GM23248 (cell line): ENCODE measurements at regions not wholly inside any gene's neighbourhood (a gene's known extent, or its start where the extent isn't known, plus 50 kb on each side); places are given as distances from the start of the nearest gene placed in this dataset.

Experiments
- DNase-seq: peaks from one replicate; pipeline ENCODE4 v3.0.0-alpha.2; 2015
- H2AFZ ChIP-seq: fragments of 200-600 bp; sonication (generic); 2 replicates; pipeline ENCODE4 v1.6.1; 2016; ENCODE audit warnings: antibody characterized with exemption
- H3F3A ChIP-seq: fragments of 200-600 bp; sonication (generic); 2 replicates; pipeline ENCODE4 v1.6.1; 2016; ENCODE audit warnings: mild to moderate bottlenecking, antibody characterized with exemption, mixed run types; ENCODE audit not compliant: insufficient read depth
- H3K27ac ChIP-seq: fragments of 200-600 bp; sonication (generic); 2 replicates; pipeline ENCODE4 v1.5.1; 2016; ENCODE audit warnings: mild to moderate bottlenecking
- H3K27me3 ChIP-seq: fragments of 200-600 bp; sonication (generic); replicated peaks from 2 replicates; pipeline ENCODE4 v1.6.1; 2016; ENCODE audit warnings: mild to moderate bottlenecking; ENCODE audit not compliant: insufficient read depth
- H3K36me3 ChIP-seq: fragments of 200-600 bp; sonication (generic); 2 replicates; pipeline ENCODE4 v1.6.1; 2016; ENCODE audit warnings: low read depth, mild to moderate bottlenecking
- H3K4me1 ChIP-seq: fragments of 200-600 bp; sonication (generic); 2 replicates; pipeline ENCODE4 v1.6.1; 2016; ENCODE audit warnings: mild to moderate bottlenecking; ENCODE audit not compliant: insufficient read depth
- H3K4me2 ChIP-seq: fragments of 200-600 bp; sonication (generic); one replicate; pipeline ENCODE4 v1.6.1; 2016; ENCODE audit warnings: mild to moderate bottlenecking; ENCODE audit not compliant: unreplicated experiment
- H3K4me3 ChIP-seq: fragments of 200-600 bp; sonication (generic); 2 replicates; pipeline ENCODE4 v1.5.1; 2016; ENCODE audit warnings: mild to moderate bottlenecking
- H3K79me2 ChIP-seq: fragments of 200-600 bp; sonication (generic); 2 replicates; pipeline ENCODE4 v1.6.1; 2016; ENCODE audit warnings: mild to moderate bottlenecking; ENCODE audit not compliant: insufficient read depth
- H3K9ac ChIP-seq: fragments of 200-600 bp; sonication (generic); 2 replicates; pipeline ENCODE4 v1.6.1; 2016; ENCODE audit warnings: mild to moderate bottlenecking
- H3K9me2 ChIP-seq: fragments of 200-600 bp; sonication (generic); 2 replicates; pipeline ENCODE4 v1.6.1; 2016; ENCODE audit warnings: mixed run types, mild to moderate bottlenecking, moderate library complexity; ENCODE audit not compliant: insufficient read depth
- H3K9me3 ChIP-seq: fragments of 200-600 bp; sonication (generic); one replicate; pipeline ENCODE4 v1.6.1; 2017; ENCODE audit warnings: low read depth
- H4K20me1 ChIP-seq: fragments of 200-600 bp; sonication (generic); 2 replicates; pipeline ENCODE4 v1.6.0; 2016; ENCODE audit not compliant: insufficient read depth
- EZH2 ChIP-seq: fragments of 200-600 bp; sonication (generic); IDR thresholded peaks from 2 replicates; pipeline ENCODE4 v1.6.1; 2018; ENCODE audit warnings: antibody characterized with exemption, mild to moderate bottlenecking; ENCODE audit not compliant: insufficient read depth, poor library complexity, severe bottlenecking
- EZH2phosphoT487 ChIP-seq: fragments of 200-600 bp; sonication (generic); IDR thresholded peaks from 2 replicates; pipeline ENCODE4 v1.6.1; 2018; ENCODE audit warnings: antibody characterized with exemption, moderate library complexity, mild to moderate bottlenecking, low read depth; ENCODE audit not compliant: insufficient read depth
- WGBS, 2 experiments: methylation state at CpG; one replicate each; pipeline ENCODE4 v1.1.6; 2015 to 2017; ENCODE audit warnings: low lambda C conversion rate in 2 of 2, low coverage in 1 of 2; ENCODE audit errors: missing lambda C conversion rate in 2 of 2; 5-methylcytosine and 5-hydroxymethylcytosine counted together
- in situ Hi-C: fragments of 300-500 bp; cut with MboI; formaldehyde crosslinking; loops from 2 replicates; pipeline ENCODE4 v1.15.0; 2020

- no peaks in the 10 kb centered on the region for H3K9me2 ChIP-seq
- no peaks in the 10 kb centered on the region for H3K36me3 ChIP-seq
- no peaks in the 10 kb centered on the region for H3F3A ChIP-seq
- 55 to 61% methylated on average over 3 of the region's 3 CpGs for WGBS, 2 experiments
- no peak overlapping the region for H3K27ac ChIP-seq
- no peaks in the 10 kb centered on the region for H4K20me1 ChIP-seq
- H3K4me3 ChIP-seq = no peak overlapping the region
- in situ Hi-C loops = no loop called here
- no peaks in the 10 kb centered on the region for H3K79me2 ChIP-seq
- H3K27me3 ChIP-seq = no peaks in the 10 kb centered on the region
- no peak for TF ChIP-seq EZH2phosphoT487
- TF ChIP-seq EZH2 = no peak
- no peak for DNase-seq
- no peak overlapping the region for H2AFZ ChIP-seq
- H3K4me2 ChIP-seq = no peak overlapping the region
- no peak overlapping the region for H3K9ac ChIP-seq
- no peaks in the 10 kb centered on the region for H3K4me1 ChIP-seq
- H3K9me3 ChIP-seq = no peaks in the 10 kb centered on the region
Measured at GRCh38 chr5:2475902-2476301, 275.6 kb downstream of the IRX2 start.

- Histone ChIP-seq H3K4me3 (no peak overlapping the region), H3K27me3 (no peaks in the 10 kb centered on the region), H3K27ac (no peak overlapping the region), H3K4me1 (no peaks in the 10 kb centered on the region), H3K36me3 (no peaks in the 10 kb centered on the region), H3K9me2 (no peaks in the 10 kb centered on the region), H3F3A (no peaks in the 10 kb centered on the region), H4K20me1 (no peaks in the 10 kb centered on the region), H2AFZ (no peak overlapping the region), H3K4me2 (no peak overlapping the region), H3K9me3 (no peaks in the 10 kb centered on the region), H3K79me2 (no peaks in the 10 kb centered on the region), H3K9ac (no peak overlapping the region)
- DNase-seq = no peak
- no peak for TF ChIP-seq EZH2phosphoT487
- TF ChIP-seq EZH2 = no peak
- in situ Hi-C loops = no loop called here
- 45 to 52% methylated on average over 5 of the region's 5 CpGs for WGBS, 2 experiments
Measured at GRCh38 chr5:2472670-2473069, 278.8 kb downstream of the IRX2 start.

- in situ Hi-C loops = no loop called here
- no peaks in the 10 kb centered on the region for H3K36me3 ChIP-seq
- H4K20me1 ChIP-seq = no peaks in the 10 kb centered on the region
- no peaks in the 10 kb centered on the region for H3K79me2 ChIP-seq
- H3K4me3 ChIP-seq = no peak overlapping the region
- H3F3A ChIP-seq = no peaks in the 10 kb centered on the region
- H3K4me2 ChIP-seq = no peak overlapping the region
- TF ChIP-seq EZH2phosphoT487 (no peak), EZH2 (no peak)
- H3K27me3 ChIP-seq = no peaks in the 10 kb centered on the region
- no peaks in the 10 kb centered on the region for H3K4me1 ChIP-seq
- H3K9me3 ChIP-seq = no peaks in the 10 kb centered on the region
- WGBS, 2 experiments = 33 to 39% methylated on average over 3 of the region's 3 CpGs
- no peak for DNase-seq
- H3K27ac ChIP-seq = no peak overlapping the region
- H3K9ac ChIP-seq = no peak overlapping the region
- H2AFZ ChIP-seq = no peak overlapping the region
- H3K9me2 ChIP-seq = no peaks in the 10 kb centered on the region
Measured at GRCh38 chr5:2471152-2471879, 280.2 kb downstream of the IRX2 start.

GRCh38 chr5:2466966-2467365, 284.5 kb downstream of the IRX2 start:
- Histone ChIP-seq H3K4me3 (no peak overlapping the region), H3K9me2 (no peaks in the 10 kb centered on the region), H3K4me2 (no peak overlapping the region), H3F3A (no peaks in the 10 kb centered on the region), H3K79me2 (no peaks in the 10 kb centered on the region), H2AFZ (no peak overlapping the region), H3K36me3 (no peaks in the 10 kb centered on the region), H3K4me1 (no peaks in the 10 kb centered on the region), H3K27ac (no peak overlapping the region), H3K9me3 (no peaks in the 10 kb centered on the region), H3K27me3 (no peaks in the 10 kb centered on the region), H3K9ac (no peak overlapping the region), H4K20me1 (no peaks in the 10 kb centered on the region)
- in situ Hi-C loops = no loop called here
- WGBS, 2 experiments = 16 to 23% methylated on average over 9 of the region's 9 CpGs
- DNase-seq = no peak
- TF ChIP-seq EZH2phosphoT487 (no peak), EZH2 (no peak)
